Loucy (cell line): ENCODE measurements at regions not wholly inside any gene's neighbourhood (a gene's known extent, or its start where the extent isn't known, plus 50 kb on each side); places are given as distances from the start of the nearest gene placed in this dataset.

Source experiments
- H2AFZ ChIP-seq: fragments of 200-600 bp; sonication (generic); 2 replicates; pipeline ENCODE4 v1.6.0; 2016; ENCODE audit warnings: antibody characterized with exemption, mild to moderate bottlenecking, low read length, moderate library complexity
- H3F3A ChIP-seq: fragments of 200-600 bp; 2 replicates; pipeline ENCODE4 v1.6.0; 2016; ENCODE audit warnings: antibody characterized with exemption, low read depth, mild to moderate bottlenecking
- H3K27me3 ChIP-seq: fragments of 200-600 bp; sonication (generic); 2 replicates; pipeline ENCODE4 v1.6.1; 2014; ENCODE audit warnings: low read length, mild to moderate bottlenecking; ENCODE audit not compliant: insufficient read depth, poor library complexity, severe bottlenecking
- H3K36me3 ChIP-seq: fragments of 200-600 bp; sonication (generic); 2 replicates; pipeline ENCODE4 v1.6.1; 2016; ENCODE audit warnings: low read length; ENCODE audit not compliant: insufficient read depth
- H3K4me1 ChIP-seq: fragments of 200-600 bp; sonication (generic); 2 replicates; pipeline ENCODE4 v1.5.1; 2014; ENCODE audit warnings: low read length, mild to moderate bottlenecking; ENCODE audit not compliant: insufficient read depth, poor library complexity, severe bottlenecking
- H3K4me2 ChIP-seq: fragments of 200-600 bp; sonication (generic); 2 replicates; pipeline ENCODE4 v1.6.0; 2014; ENCODE audit warnings: antibody characterized with exemption, low read length, low read depth, mild to moderate bottlenecking; ENCODE audit not compliant: poor library complexity, severe bottlenecking
- H3K4me3 ChIP-seq: fragments of 200-600 bp; sonication (generic); 2 replicates; pipeline ENCODE4 v1.5.1; 2014; ENCODE audit warnings: low read length, mild to moderate bottlenecking, mixed read lengths; ENCODE audit not compliant: poor library complexity, severe bottlenecking
- H3K79me2 ChIP-seq: fragments of 200-600 bp; sonication (generic); 2 replicates; pipeline ENCODE4 v1.6.1; 2014; ENCODE audit warnings: low read length; ENCODE audit not compliant: insufficient read depth
- H3K9ac ChIP-seq: fragments of 200-600 bp; sonication (generic); 2 replicates; pipeline ENCODE4 v1.6.0; 2014; ENCODE audit warnings: mild to moderate bottlenecking, low read depth, low read length, moderate library complexity; ENCODE audit not compliant: poor library complexity, severe bottlenecking
- H3K9me2 ChIP-seq: fragments of 200-600 bp; sonication (generic); replicated peaks from 2 replicates; pipeline ENCODE4 v1.6.1; 2016; ENCODE audit warnings: low read depth, low read length, mixed read lengths
- H3K9me3 ChIP-seq: fragments of 200-600 bp; sonication (generic); 2 replicates; pipeline ENCODE4 v1.6.1; 2014; ENCODE audit warnings: mild to moderate bottlenecking, antibody characterized with exemption, low read length, low read depth; ENCODE audit not compliant: insufficient read depth
- H4K20me1 ChIP-seq: fragments of 200-600 bp; sonication (generic); 2 replicates; pipeline ENCODE4 v1.6.0; 2014; ENCODE audit warnings: antibody characterized with exemption, low read length, mild to moderate bottlenecking; ENCODE audit not compliant: insufficient read depth, poor library complexity, severe bottlenecking
- CTCF ChIP-seq: fragments of 200-600 bp; sonication (generic); conservative IDR thresholded peaks from 2 replicates; pipeline ENCODE4 v1.5.1; 2014; ENCODE audit warnings: mild to moderate bottlenecking, antibody characterized with exemption, low read length
- EZH2phosphoT487 ChIP-seq: fragments of 200-600 bp; IDR thresholded peaks from 2 replicates; pipeline ENCODE4 v1.6.1; 2018; ENCODE audit warnings: antibody characterized with exemption, mild to moderate bottlenecking, moderate library complexity, borderline replicate concordance

- H3K36me3 ChIP-seq = no peaks in the 10 kb centered on the region
- TF ChIP-seq CTCF (no peak), EZH2phosphoT487 (no peak)
- no peaks in the 10 kb centered on the region for H3K9me3 ChIP-seq
- H3K9ac ChIP-seq = no peak overlapping the region
- H4K20me1 ChIP-seq = no peaks in the 10 kb centered on the region
- H2AFZ ChIP-seq = no peak overlapping the region
- H3K4me3 ChIP-seq = no peak overlapping the region
- H3F3A ChIP-seq = no peaks in the 10 kb centered on the region
- H3K4me2 ChIP-seq = no peak overlapping the region
- no peaks in the 10 kb centered on the region for H3K27me3 ChIP-seq
- no peaks in the 10 kb centered on the region for H3K9me2 ChIP-seq
- no peaks in the 10 kb centered on the region for H3K79me2 ChIP-seq
- H3K4me1 ChIP-seq = no peaks in the 10 kb centered on the region
These were observed 1318.9 kb downstream of the OLFM4 start for GRCh38 chr13:54347531-54347930.

- Histone ChIP-seq H4K20me1 (no peaks in the 10 kb centered on the region), H3K4me2 (no peak overlapping the region), H3K79me2 (no peaks in the 10 kb centered on the region), H3K9me3 (no peaks in the 10 kb centered on the region), H3K27me3 (no peaks in the 10 kb centered on the region), H3K4me3 (no peak overlapping the region), H3K9me2 (no peaks in the 10 kb centered on the region), H3K9ac (no peak overlapping the region), H2AFZ (no peak overlapping the region), H3K4me1 (no peaks in the 10 kb centered on the region), H3K36me3 (no peaks in the 10 kb centered on the region), H3F3A (no peaks in the 10 kb centered on the region)
- TF ChIP-seq CTCF = no peak
- TF ChIP-seq EZH2phosphoT487 = no peak
These were observed 1327.6 kb downstream of the OLFM4 start for GRCh38 chr13:54356209-54356608.

- Histone ChIP-seq H3K9ac (no peak overlapping the region), H4K20me1 (no peaks in the 10 kb centered on the region), H3K9me3 (no peaks in the 10 kb centered on the region), H3K36me3 (no peaks in the 10 kb centered on the region), H3F3A (no peaks in the 10 kb centered on the region), H3K79me2 (no peaks in the 10 kb centered on the region), H3K4me1 (no peaks in the 10 kb centered on the region), H2AFZ (no peak overlapping the region), H3K27me3 (no peaks in the 10 kb centered on the region), H3K9me2 (no peaks in the 10 kb centered on the region), H3K4me3 (no peak overlapping the region), H3K4me2 (no peak overlapping the region)
- TF ChIP-seq EZH2phosphoT487 (no peak), CTCF (no peak)
These were observed 1328.2 kb downstream of the OLFM4 start for GRCh38 chr13:54356849-54357248.
